ENCODE measurements at regions not wholly inside any gene's neighbourhood (a gene's known extent, or its start where the extent isn't known, plus 50 kb on each side); places are given as distances from the start of the nearest gene placed in this dataset.

- no peak overlapping the region for H3K27ac ChIP-seq
- no peak for TF ChIP-seq CTCF (conservative IDR thresholded peaks at IDR 0.05; ENCODE audit: low read depth)
- POLR2A ChIA-PET (ENCODE audit: low non-redundant PET) = no interaction called here
- CTCF ChIA-PET = no interaction called here
- no peak for DNase-seq (ENCODE audit: low spot score)
Measured at GRCh38 chr13:48761256-48761655, 107.5 kb downstream of the CYSLTR2 start.

- TF ChIP-seq CTCF (conservative IDR thresholded peaks at IDR 0.05; ENCODE audit: low read depth) = peak; percentile 96
- POLR2A ChIA-PET (ENCODE audit: low non-redundant PET) = no interaction called here
- CTCF ChIA-PET = interaction anchor here (0.6 to 1.4 kb wide), 21 partner anchors 13 to 1482 kb away, joined by 3 to 42 read pairs (median 4); no protein-coding TSS in a partner anchor
- H3K27ac ChIP-seq = no peak overlapping the region
- DNase-seq (ENCODE audit: low spot score) = peak; percentile 73
Measured at GRCh38 chr13:48769107-48769704, 115.5 kb downstream of the CYSLTR2 start.

- H3K27ac ChIP-seq = no peak overlapping the region
- no peak for DNase-seq (ENCODE audit: low spot score)
- TF ChIP-seq CTCF (conservative IDR thresholded peaks at IDR 0.05; ENCODE audit: low read depth) = no peak
- ChIA-PET CTCF (interaction anchor here (0.5 to 2.0 kb wide), 3 partner anchors 96 to 175 kb away, joined by 5 to 10 read pairs (median 6); no protein-coding TSS in a partner anchor), POLR2A (ENCODE audit: low non-redundant PET) (no interaction called here)
Measured at GRCh38 chr13:48770372-48770771, 116.6 kb downstream of the CYSLTR2 start.

- no peak for DNase-seq (ENCODE audit: low spot score)
- no peak for TF ChIP-seq CTCF (conservative IDR thresholded peaks at IDR 0.05; ENCODE audit: low read depth)
- CTCF ChIA-PET = interaction anchor here (0.7 kb wide), 1 partner anchor 23 kb away, joined by 3 read pairs; no protein-coding TSS in a partner anchor
- H3K27ac ChIP-seq = no peak overlapping the region
- POLR2A ChIA-PET (ENCODE audit: low non-redundant PET) = no interaction called here
Measured at GRCh38 chr13:48772908-48773307, 119.2 kb downstream of the CYSLTR2 start.

- ChIA-PET CTCF (interaction anchor here (0.8 kb wide), 1 partner anchor 24 kb away, joined by 3 read pairs; no protein-coding TSS in a partner anchor), POLR2A (ENCODE audit: low non-redundant PET) (no interaction called here)
- H3K27ac ChIP-seq = no peak overlapping the region
- DNase-seq (ENCODE audit: low spot score) = no peak
- TF ChIP-seq CTCF (conservative IDR thresholded peaks at IDR 0.05; ENCODE audit: low read depth) = no peak
Measured at GRCh38 chr13:48773531-48774275, 120.0 kb downstream of the CYSLTR2 start.

- no peak for TF ChIP-seq CTCF (conservative IDR thresholded peaks at IDR 0.05; ENCODE audit: low read depth)
- CTCF ChIA-PET = interaction anchor here (0.5 kb wide), 1 partner anchor 32 kb away, joined by 3 read pairs; no protein-coding TSS in a partner anchor
- DNase-seq (ENCODE audit: low spot score) = no peak
- H3K27ac ChIP-seq = no peak overlapping the region
- POLR2A ChIA-PET (ENCODE audit: low non-redundant PET) = no interaction called here
Measured at GRCh38 chr13:48775285-48775684, 121.6 kb downstream of the CYSLTR2 start.
